HFFc6 (cell line): ENCODE measurements at regions not wholly inside any gene's neighbourhood (a gene's known extent, or its start where the extent isn't known, plus 50 kb on each side); places are given as distances from the start of the nearest gene placed in this dataset.

Experiments used
- DNase-seq: peaks from one replicate; pipeline ENCODE4 v3.0.0-alpha.2; 2018
- H3K27ac Mint-ChIP-seq: 2 replicates; pipeline ENCODE4 v1.8.0; 2020; ENCODE audit warnings: mild to moderate bottlenecking, mixed read lengths
- H3K27me3 Mint-ChIP-seq: 2 replicates; pipeline ENCODE4 v1.8.0; 2021; ENCODE audit warnings: mild to moderate bottlenecking, moderate library complexity, mixed read lengths; ENCODE audit not compliant: insufficient read depth
- H3K36me3 Mint-ChIP-seq: 2 replicates; pipeline ENCODE4 v1.8.0; 2021; ENCODE audit warnings: low read depth, mixed read lengths
- H3K4me1 Mint-ChIP-seq: 2 replicates; pipeline ENCODE4 v1.8.0; 2020; ENCODE audit warnings: low read depth, mixed read lengths
- H3K4me3 Mint-ChIP-seq: 2 replicates; pipeline ENCODE4 v1.8.0; 2020; ENCODE audit warnings: mild to moderate bottlenecking, moderate library complexity, mixed read lengths
- H3K9me3 Mint-ChIP-seq: 2 replicates; pipeline ENCODE4 v1.8.0; 2020; ENCODE audit warnings: mild to moderate bottlenecking, mixed read lengths
- TF ChIP-seq, protein P1 (sequence below): fragments of 200-600 bp; sonication (generic); IDR thresholded peaks from 2 replicates; pipeline ENCODE4 v1.5.0; 2021; ENCODE audit warnings: antibody characterized with exemption, mild to moderate bottlenecking

GRCh38 chr5:2119573-2119972 lies 236.8 kb upstream of the IRX4 start:
- DNase-seq, result no peak
- Mint-ChIP-seq H3K4me3 (no peak overlapping the region), H3K27me3 (peaks cover 1% of the 10 kb centered on the region; the same call in 1 of the 2 replicates), H3K9me3 (peaks cover 23% of the 10 kb centered on the region), H3K36me3 (no peaks in the 10 kb centered on the region), H3K27ac (no peak overlapping the region), H3K4me1 (no peaks in the 10 kb centered on the region)
- TF ChIP-seq, protein P1, sequence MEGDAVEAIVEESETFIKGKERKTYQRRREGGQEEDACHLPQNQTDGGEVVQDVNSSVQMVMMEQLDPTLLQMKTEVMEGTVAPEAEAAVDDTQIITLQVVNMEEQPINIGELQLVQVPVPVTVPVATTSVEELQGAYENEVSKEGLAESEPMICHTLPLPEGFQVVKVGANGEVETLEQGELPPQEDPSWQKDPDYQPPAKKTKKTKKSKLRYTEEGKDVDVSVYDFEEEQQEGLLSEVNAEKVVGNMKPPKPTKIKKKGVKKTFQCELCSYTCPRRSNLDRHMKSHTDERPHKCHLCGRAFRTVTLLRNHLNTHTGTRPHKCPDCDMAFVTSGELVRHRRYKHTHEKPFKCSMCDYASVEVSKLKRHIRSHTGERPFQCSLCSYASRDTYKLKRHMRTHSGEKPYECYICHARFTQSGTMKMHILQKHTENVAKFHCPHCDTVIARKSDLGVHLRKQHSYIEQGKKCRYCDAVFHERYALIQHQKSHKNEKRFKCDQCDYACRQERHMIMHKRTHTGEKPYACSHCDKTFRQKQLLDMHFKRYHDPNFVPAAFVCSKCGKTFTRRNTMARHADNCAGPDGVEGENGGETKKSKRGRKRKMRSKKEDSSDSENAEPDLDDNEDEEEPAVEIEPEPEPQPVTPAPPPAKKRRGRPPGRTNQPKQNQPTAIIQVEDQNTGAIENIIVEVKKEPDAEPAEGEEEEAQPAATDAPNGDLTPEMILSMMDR, result no peak

GRCh38 chr5:2113348-2114131 lies 230.8 kb upstream of the IRX4 start:
- Mint-ChIP-seq H3K4me1 (no peaks in the 10 kb centered on the region), H3K27me3 (peaks cover 1% of the 10 kb centered on the region; the same call in 1 of the 2 replicates), H3K9me3 (peaks cover 26% of the 10 kb centered on the region), H3K4me3 (no peak overlapping the region), H3K36me3 (no peaks in the 10 kb centered on the region), H3K27ac (no peak overlapping the region)
- no peak for DNase-seq
- TF ChIP-seq, protein P1, result no peak

DNA sequence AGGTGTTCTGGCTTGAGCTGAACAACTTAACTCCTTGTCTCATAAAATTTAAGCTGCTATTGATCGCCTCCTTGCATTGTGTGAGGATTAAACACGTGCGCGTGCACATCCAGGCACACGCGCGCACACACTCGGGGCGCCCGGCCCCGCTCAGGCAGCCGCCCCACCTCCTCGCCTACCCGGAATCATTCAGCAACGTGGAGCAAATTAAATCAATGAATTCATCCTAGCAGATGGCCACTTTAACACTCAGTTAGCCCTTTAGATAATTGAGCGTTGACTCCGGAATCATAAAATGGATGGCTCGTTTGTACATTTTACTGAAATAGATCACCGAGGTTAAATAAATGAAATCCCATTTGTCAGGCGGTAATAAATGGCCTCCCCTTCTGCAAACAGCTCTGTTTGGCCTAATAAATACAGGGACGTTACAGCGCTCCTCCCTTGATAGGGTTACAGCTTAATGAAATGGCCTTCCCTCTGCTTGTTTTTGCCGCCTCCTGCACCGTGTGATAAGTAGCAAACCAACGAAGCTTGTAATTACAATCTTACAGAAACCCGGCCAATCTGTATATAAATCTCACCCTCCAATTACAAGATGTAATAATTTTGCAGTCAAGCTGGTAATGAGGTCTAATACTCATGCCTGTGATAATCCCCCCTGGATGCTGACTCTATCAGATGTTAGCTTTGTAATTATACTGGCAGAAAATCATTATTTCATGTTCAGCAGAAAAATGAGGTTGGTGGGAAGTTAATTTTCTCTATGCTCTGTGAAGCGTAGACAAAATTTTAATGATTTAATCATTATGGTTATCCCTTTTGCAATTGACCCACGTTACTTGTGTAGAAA lies 229.7 kb upstream of the IRX4 start:
- Mint-ChIP-seq H3K36me3 (no peaks in the 10 kb centered on the region), H3K4me1 (no peaks in the 10 kb centered on the region), H3K9me3 (peaks cover 23% of the 10 kb centered on the region; the same call in 1 of the 2 replicates), H3K27me3 (no peaks in the 10 kb centered on the region; the same call in 1 of the 2 replicates), H3K27ac (no peak overlapping the region), H3K4me3 (no peak overlapping the region)
- no peak for DNase-seq
- TF ChIP-seq, protein P1, result no peak

GRCh38 chr5:2111569-2112105 lies 228.9 kb upstream of the IRX4 start:
- H3K4me1 Mint-ChIP-seq, result no peaks in the 10 kb centered on the region
- TF ChIP-seq, protein P1, result no peak

GRCh38 chr5:2110934-2111462 lies 228.3 kb upstream of the IRX4 start:
- H3K27me3 Mint-ChIP-seq, result no peaks in the 10 kb centered on the region; the same call in 1 of the 2 replicates
- no peaks in the 10 kb centered on the region for H3K4me1 Mint-ChIP-seq
- H3K9me3 Mint-ChIP-seq, result peaks cover 18% of the 10 kb centered on the region; the same call in 1 of the 2 replicates
- TF ChIP-seq, protein P1, result no peak
- no peak overlapping the region for H3K27ac Mint-ChIP-seq
- no peaks in the 10 kb centered on the region for H3K36me3 Mint-ChIP-seq
- no peak for DNase-seq
- no peak overlapping the region for H3K4me3 Mint-ChIP-seq

More at GRCh38 chr5:2111569-2112105, 228.9 kb upstream of the IRX4 start:
- DNase-seq, result no peak
- H3K4me3 Mint-ChIP-seq, result no peak overlapping the region
- H3K36me3 Mint-ChIP-seq, result no peaks in the 10 kb centered on the region
- H3K27ac Mint-ChIP-seq, result no peak overlapping the region
- H3K27me3 Mint-ChIP-seq, result no peaks in the 10 kb centered on the region; the same call in 1 of the 2 replicates
- H3K9me3 Mint-ChIP-seq, result peaks cover 23% of the 10 kb centered on the region; the same call in 1 of the 2 replicates
